ENCODE measurements at regions not wholly inside any gene's neighbourhood (a gene's known extent, or its start where the extent isn't known, plus 50 kb on each side); places are given as distances from the start of the nearest gene placed in this dataset.

DNA sequence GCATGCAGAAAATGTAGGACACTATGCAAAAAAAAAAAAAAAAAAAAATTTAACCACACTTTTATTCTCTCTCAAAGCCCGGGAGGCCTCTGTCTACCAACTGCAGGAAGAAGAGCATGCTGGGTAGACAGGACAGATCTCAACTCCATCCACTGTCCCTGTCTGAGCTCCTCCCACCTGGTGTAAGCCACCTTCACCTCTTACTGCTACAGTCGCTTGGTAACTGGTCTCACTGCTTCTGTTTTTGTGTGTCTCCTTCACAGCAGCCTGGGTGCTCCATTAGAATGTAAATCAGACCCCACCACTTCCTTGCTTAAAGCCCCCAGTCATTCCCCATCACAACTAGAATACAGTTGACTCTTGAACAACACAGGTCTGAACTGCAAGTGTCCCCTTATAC, 115.1 kb upstream of the PROK2 start:
- intact Hi-C loops (cut with DNase I) = no loop called here
- DNase-seq = no peak
- no peak for ATAC-seq
- WGBS (ENCODE audit: insufficient coverage, low coverage, low lambda C conversion rate, missing lambda C conversion rate) = 88% methylated on average over 2 of the region's 2 CpGs
- Histone ChIP-seq H3K27ac (no peak overlapping the region), H3K36me3 (no peaks in the 10 kb centered on the region), H3K4me3 (no peak overlapping the region), H3K27me3 (no peaks in the 10 kb centered on the region), H3K4me1 (peaks cover 0 to 13% (median 3%) of the 10 kb centered on the region in 4 donors), H3K9me3 (no peaks in the 10 kb centered on the region)
- TF ChIP-seq CTCF (IDR thresholded peaks at IDR 0.05) = no peak
- no peak for TF ChIP-seq POLR2A (IDR thresholded peaks at IDR 0.05)

DNA sequence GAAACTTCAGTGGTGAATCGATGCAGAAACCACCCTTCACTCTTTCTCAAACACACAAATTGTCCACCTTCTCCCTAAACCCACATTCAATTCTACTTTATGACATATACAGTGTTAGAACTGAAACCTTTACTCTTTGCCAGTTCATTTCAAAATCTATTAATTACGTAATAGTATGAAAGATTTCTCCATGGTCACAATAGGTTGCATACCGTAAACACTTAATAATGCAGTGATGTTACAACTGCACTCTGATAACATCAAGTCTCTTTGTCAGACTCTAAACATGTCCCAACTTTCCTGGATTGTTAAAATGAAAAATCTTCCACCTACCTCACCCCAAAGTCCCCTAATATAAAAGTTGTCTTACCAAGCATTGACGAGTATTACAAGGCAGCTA, 111.8 kb upstream of the PROK2 start:
- DNase-seq = no peak
- intact Hi-C loops (cut with DNase I) = no loop called here
- Histone ChIP-seq H3K4me1 (no peaks in the 10 kb centered on the region), H3K27ac (no peak overlapping the region), H3K4me3 (no peak overlapping the region), H3K36me3 (no peaks in the 10 kb centered on the region), H3K27me3 (no peaks in the 10 kb centered on the region), H3K9me3 (no peaks in the 10 kb centered on the region)
- WGBS (ENCODE audit: insufficient coverage, low coverage, low lambda C conversion rate, missing lambda C conversion rate) = 43% methylated on average over 3 of the region's 4 CpGs
- peak in 1 of 4 donors; percentile 18 for ATAC-seq
- TF ChIP-seq CTCF (IDR thresholded peaks at IDR 0.05) = no peak

DNA sequence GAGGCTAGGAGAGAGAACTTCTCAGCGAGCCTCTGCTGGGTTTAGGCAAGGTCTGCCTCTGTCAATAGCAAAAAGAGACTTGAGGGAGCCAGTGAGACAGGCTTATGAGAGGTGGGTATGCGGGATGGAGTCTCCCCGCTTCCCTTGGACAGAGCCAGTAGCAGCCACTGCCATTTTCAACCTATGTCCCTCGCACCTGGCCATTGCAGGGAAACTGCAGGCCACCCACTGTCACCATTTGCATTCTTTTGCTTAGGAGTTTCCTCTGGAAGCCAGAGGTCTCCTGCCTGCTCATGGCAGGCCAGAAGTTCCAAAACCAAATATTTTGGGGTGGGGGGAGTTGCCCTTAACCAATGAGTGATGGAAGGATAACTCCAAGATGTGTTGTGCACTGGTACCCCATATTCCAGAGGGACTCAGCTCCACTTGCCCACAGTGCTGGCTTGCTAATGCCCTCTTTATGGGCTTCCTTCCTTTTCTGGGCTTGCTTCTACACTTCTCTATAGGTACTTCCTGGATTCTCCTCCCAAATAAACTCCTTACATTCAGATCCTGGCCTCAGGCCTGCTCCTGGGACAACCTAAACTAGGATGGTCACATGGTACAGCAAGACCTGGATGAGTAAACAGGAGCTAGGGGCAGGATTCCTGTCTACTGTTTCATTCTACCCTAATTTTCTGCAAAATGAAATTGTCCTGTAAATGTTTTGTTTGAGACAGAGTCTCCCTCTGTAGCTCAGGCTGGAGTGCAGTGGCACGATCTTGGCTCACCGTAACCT, 108.9 kb upstream of the PROK2 start:
- WGBS (ENCODE audit: insufficient coverage, low coverage, low lambda C conversion rate, missing lambda C conversion rate) = 66% methylated on average over 3 of the region's 6 CpGs
- intact Hi-C loops (cut with DNase I) = no loop called here

DNA sequence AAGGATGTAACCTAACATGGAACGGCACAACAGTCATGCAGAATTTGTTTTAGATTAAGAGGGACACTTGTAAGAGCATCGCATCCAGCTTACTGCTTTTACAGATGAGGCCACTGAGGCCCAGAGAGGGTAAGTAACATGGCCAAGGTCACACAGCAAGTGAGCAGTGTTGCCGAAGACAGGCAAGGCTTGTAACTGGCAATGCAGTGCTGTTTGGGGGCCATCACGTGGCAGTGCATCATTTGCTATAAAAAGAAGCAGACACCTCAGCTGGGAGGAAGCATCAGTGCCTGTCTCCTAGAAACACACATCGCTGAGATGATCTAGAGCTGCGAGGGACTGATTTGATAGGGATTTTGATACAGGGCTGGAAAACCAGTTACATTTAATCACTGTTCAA, 108.2 kb upstream of the PROK2 start:
- H3K4me3 ChIP-seq = no peak overlapping the region
- no peak overlapping the region for H3K27ac ChIP-seq
- intact Hi-C loops (cut with DNase I) = no loop called here
- H3K36me3 ChIP-seq = no peaks in the 10 kb centered on the region
- no peaks in the 10 kb centered on the region for H3K4me1 ChIP-seq
- WGBS (ENCODE audit: insufficient coverage, low coverage, low lambda C conversion rate, missing lambda C conversion rate) = 68% methylated on average over 6 of the region's 6 CpGs
- H3K9me3 ChIP-seq = no peaks in the 10 kb centered on the region
- DNase-seq = no peak
- ATAC-seq = no peak
- no peak for TF ChIP-seq POLR2A (IDR thresholded peaks at IDR 0.05)
- no peak for TF ChIP-seq CTCF (IDR thresholded peaks at IDR 0.05)
- H3K27me3 ChIP-seq = no peaks in the 10 kb centered on the region

More for the DNA sequence above, 108.9 kb upstream of the PROK2 start:
- Histone ChIP-seq H3K9me3 (no peaks in the 10 kb centered on the region), H3K36me3 (no peaks in the 10 kb centered on the region), H3K4me1 (no peaks in the 10 kb centered on the region), H3K27me3 (no peaks in the 10 kb centered on the region), H3K4me3 (no peak overlapping the region), H3K27ac (no peak overlapping the region)
- TF ChIP-seq POLR2A (IDR thresholded peaks at IDR 0.05) (no peak), CTCF (IDR thresholded peaks at IDR 0.05) (no peak)
- ATAC-seq (no peak), DNase-seq (no peak)

- Histone ChIP-seq H3K27me3 (no peaks in the 10 kb centered on the region), H3K36me3 (no peaks in the 10 kb centered on the region), H3K27ac (no peak overlapping the region), H3K4me3 (no peak overlapping the region), H3K4me1 (no peaks in the 10 kb centered on the region), H3K9me3 (no peaks in the 10 kb centered on the region)
- no peak for ATAC-seq
- intact Hi-C loops (cut with DNase I) = no loop called here
- TF ChIP-seq POLR2A (IDR thresholded peaks at IDR 0.05) = no peak
- TF ChIP-seq CTCF (IDR thresholded peaks at IDR 0.05) = no peak
- DNase-seq = no peak
These were observed 106.5 kb upstream of the PROK2 start for GRCh38 chr3:71891483-71891882.

Measured in right lobe of liver (tissue), 6 donors.